ENCODE measurements at regions not wholly inside any gene's neighbourhood (a gene's known extent, or its start where the extent isn't known, plus 50 kb on each side); places are given as distances from the start of the nearest gene placed in this dataset.

DNA sequence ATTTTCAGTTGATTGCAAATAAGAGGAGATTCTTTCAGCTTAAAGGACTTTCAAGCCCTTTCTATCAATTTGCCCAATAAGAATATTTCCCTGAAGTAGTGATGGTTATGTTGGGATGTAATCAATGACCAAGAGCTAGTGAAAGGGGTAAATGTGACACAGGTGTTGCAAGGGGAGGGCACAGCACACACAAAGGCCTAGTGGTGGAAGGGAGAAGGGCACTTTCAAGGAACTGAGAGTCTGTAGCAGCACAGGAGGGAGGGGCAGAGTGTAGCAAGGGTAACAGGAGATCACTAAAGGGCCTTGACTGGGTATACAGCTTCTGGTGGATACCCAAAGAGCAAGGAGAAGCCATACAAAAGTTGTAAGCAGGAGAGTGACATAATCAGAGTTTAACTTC, 217.8 kb upstream of the ARHGEF26 start:
- DNase-seq, result no peak
- TF ChIP-seq, protein P1, sequence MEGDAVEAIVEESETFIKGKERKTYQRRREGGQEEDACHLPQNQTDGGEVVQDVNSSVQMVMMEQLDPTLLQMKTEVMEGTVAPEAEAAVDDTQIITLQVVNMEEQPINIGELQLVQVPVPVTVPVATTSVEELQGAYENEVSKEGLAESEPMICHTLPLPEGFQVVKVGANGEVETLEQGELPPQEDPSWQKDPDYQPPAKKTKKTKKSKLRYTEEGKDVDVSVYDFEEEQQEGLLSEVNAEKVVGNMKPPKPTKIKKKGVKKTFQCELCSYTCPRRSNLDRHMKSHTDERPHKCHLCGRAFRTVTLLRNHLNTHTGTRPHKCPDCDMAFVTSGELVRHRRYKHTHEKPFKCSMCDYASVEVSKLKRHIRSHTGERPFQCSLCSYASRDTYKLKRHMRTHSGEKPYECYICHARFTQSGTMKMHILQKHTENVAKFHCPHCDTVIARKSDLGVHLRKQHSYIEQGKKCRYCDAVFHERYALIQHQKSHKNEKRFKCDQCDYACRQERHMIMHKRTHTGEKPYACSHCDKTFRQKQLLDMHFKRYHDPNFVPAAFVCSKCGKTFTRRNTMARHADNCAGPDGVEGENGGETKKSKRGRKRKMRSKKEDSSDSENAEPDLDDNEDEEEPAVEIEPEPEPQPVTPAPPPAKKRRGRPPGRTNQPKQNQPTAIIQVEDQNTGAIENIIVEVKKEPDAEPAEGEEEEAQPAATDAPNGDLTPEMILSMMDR (IDR thresholded peaks at IDR 0.05), result no peak
- H3K27ac Mint-ChIP-seq, result no peak overlapping the region
- H3K4me3 Mint-ChIP-seq, result no peak overlapping the region
- H3K9me3 Mint-ChIP-seq, result peaks cover 46% of the 10 kb centered on the region
- H3K27me3 Mint-ChIP-seq (ENCODE audit: insufficient read depth), result no peaks in the 10 kb centered on the region
- 0 out of 2 replicates have a peak, but pooled peaks cover 4% of the 10 kb centered on the region for H3K36me3 Mint-ChIP-seq (ENCODE audit: low read depth)
- H3K4me1 Mint-ChIP-seq (ENCODE audit: low read depth), result no peaks in the 10 kb centered on the region

DNA sequence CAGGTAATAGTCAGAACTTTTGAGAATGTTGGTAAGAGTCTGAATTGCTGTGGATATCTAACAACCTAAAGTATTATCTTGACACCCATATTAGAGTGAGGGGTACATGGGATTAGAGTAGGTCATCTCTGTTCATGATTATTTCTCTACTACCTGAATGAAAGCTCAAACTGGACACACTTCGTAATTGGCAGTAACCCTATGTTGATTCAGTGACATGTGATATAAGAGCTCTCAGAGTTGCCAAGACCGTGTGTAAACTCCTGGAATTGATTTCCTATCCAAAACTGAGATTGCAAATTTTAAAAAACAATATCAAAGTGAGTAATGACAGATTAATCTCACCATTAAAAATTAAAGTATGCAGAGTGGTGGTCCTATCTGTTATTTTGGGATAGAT, 214.8 kb upstream of the ARHGEF26 start:
- TF ChIP-seq, protein P1 (IDR thresholded peaks at IDR 0.05), result no peak
- H3K27ac Mint-ChIP-seq, result no peak overlapping the region
- H3K9me3 Mint-ChIP-seq, result peaks cover 54% of the 10 kb centered on the region
- H3K4me3 Mint-ChIP-seq, result no peak overlapping the region
- no peaks in the 10 kb centered on the region for H3K4me1 Mint-ChIP-seq (ENCODE audit: low read depth)
- H3K36me3 Mint-ChIP-seq (ENCODE audit: low read depth), result 0 out of 2 replicates have a peak, but pooled peaks cover 4% of the 10 kb centered on the region
- no peak for DNase-seq
- H3K27me3 Mint-ChIP-seq (ENCODE audit: insufficient read depth), result no peaks in the 10 kb centered on the region

DNA sequence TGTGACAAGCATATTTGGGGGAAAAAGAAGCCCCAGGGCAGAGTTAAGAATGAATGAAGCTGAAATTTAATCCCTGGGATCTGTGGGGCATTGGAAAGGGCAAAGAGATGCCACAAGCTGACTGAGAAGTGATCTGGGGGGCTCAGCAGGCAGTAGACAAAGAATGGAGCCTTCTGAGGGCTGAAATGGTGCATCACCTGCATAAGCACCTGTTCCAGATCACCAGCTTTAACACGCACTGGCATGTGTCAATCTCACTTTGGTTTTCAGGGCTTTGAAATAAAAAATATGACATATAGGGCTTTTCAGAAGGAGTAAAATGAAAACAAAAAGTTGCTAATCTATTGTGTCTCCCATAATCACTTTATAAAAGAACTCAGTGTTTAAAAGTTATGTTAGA, 210.8 kb upstream of the ARHGEF26 start:
- H3K27ac Mint-ChIP-seq, result no peak overlapping the region
- DNase-seq, result no peak
- no peaks in the 10 kb centered on the region for H3K36me3 Mint-ChIP-seq (ENCODE audit: low read depth)
- TF ChIP-seq, protein P1 (IDR thresholded peaks at IDR 0.05), result no peak
- H3K4me3 Mint-ChIP-seq, result no peak overlapping the region
- no peaks in the 10 kb centered on the region for H3K27me3 Mint-ChIP-seq (ENCODE audit: insufficient read depth)
- H3K4me1 Mint-ChIP-seq (ENCODE audit: low read depth), result no peaks in the 10 kb centered on the region
- H3K9me3 Mint-ChIP-seq, result peaks cover 37% of the 10 kb centered on the region

DNA sequence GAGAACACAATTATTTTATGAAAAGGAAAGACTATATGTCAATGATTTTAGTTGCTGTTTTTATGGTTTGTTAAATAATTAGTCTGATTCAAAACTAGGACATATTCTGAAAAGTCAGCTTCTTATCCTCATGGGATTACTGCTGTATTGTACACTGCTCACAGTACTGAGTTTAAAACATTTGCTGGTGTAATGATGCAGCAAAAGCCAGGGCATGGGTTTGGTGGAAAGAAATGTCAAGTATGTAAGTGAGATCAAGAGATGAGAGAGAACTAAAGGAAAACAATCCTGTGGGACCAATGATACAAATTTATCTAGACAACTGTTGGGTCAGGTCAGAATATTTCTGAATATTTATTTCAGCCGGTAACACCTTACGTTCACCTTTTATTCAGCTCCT, 210.1 kb upstream of the ARHGEF26 start:
- TF ChIP-seq, protein P1 (IDR thresholded peaks at IDR 0.05), result no peak
- Mint-ChIP-seq H3K27ac (no peak overlapping the region), H3K9me3 (peaks cover 38% of the 10 kb centered on the region), H3K27me3 (ENCODE audit: insufficient read depth) (no peaks in the 10 kb centered on the region), H3K36me3 (ENCODE audit: low read depth) (no peaks in the 10 kb centered on the region; the same call in 1 of the 2 replicates), H3K4me1 (ENCODE audit: low read depth) (no peaks in the 10 kb centered on the region), H3K4me3 (no peak overlapping the region)
- no peak for DNase-seq

DNA sequence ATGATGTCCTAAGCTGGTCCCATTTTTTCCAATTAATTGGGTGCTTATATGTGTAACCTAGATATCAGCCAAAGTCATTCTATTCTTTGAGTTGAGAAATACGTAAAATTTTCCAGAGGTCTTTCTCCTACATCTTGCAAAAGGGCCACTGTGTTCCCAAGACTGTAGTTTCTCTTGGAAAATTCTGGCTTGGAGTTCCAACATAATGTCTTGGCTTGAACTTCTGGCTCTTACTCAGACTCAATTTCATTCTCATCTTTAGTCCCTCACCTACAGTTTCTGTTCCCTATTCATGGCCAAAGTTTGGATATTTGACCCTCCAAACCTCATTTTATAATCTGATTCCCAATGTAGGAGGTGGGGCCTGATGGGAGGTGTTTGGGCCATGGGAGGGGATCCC, 201.4 kb upstream of the ARHGEF26 start:
- no peak for DNase-seq
- no peaks in the 10 kb centered on the region for H3K27me3 Mint-ChIP-seq (ENCODE audit: insufficient read depth)
- no peak overlapping the region for H3K27ac Mint-ChIP-seq
- no peaks in the 10 kb centered on the region for H3K4me1 Mint-ChIP-seq (ENCODE audit: low read depth)
- no peak overlapping the region for H3K4me3 Mint-ChIP-seq
- no peaks in the 10 kb centered on the region; the same call in 1 of the 2 replicates for H3K36me3 Mint-ChIP-seq (ENCODE audit: low read depth)
- peaks cover 32% of the 10 kb centered on the region for H3K9me3 Mint-ChIP-seq
- TF ChIP-seq, protein P1 (IDR thresholded peaks at IDR 0.05), result no peak

DNA sequence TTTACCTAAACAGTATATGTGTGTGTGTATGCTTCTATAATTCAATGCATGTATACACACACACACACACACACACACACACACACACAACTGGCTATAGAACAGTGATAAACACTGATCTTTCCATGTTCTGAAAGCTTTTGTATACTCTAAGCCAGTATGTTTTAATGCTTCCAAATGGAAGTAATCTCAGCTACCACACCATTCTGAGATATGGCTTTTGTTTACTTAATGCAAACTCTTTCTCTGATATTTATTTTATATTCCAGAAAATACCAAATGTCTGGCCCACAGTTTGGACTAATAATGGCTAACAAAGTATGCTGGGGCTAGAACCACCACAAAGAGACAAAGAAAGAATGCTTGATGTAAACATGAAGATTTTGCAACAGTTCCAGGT, 199.4 kb upstream of the ARHGEF26 start:
- no peak overlapping the region for H3K27ac Mint-ChIP-seq
- H3K9me3 Mint-ChIP-seq, result peaks cover 16% of the 10 kb centered on the region
- TF ChIP-seq, protein P1 (IDR thresholded peaks at IDR 0.05), result no peak
- no peaks in the 10 kb centered on the region for H3K36me3 Mint-ChIP-seq (ENCODE audit: low read depth)
- DNase-seq, result no peak
- no peaks in the 10 kb centered on the region for H3K4me1 Mint-ChIP-seq (ENCODE audit: low read depth)
- H3K4me3 Mint-ChIP-seq, result no peak overlapping the region
- H3K27me3 Mint-ChIP-seq (ENCODE audit: insufficient read depth), result no peaks in the 10 kb centered on the region
